ENCODE measurements at regions not wholly inside any gene's neighbourhood (a gene's known extent, or its start where the extent isn't known, plus 50 kb on each side); places are given as distances from the start of the nearest gene placed in this dataset.
"Not testable (repeated sequence)": the region's sequence is repeated elsewhere in the genome, so short reads cannot be mapped to it uniquely, and the experiment has no call there.

DNA sequence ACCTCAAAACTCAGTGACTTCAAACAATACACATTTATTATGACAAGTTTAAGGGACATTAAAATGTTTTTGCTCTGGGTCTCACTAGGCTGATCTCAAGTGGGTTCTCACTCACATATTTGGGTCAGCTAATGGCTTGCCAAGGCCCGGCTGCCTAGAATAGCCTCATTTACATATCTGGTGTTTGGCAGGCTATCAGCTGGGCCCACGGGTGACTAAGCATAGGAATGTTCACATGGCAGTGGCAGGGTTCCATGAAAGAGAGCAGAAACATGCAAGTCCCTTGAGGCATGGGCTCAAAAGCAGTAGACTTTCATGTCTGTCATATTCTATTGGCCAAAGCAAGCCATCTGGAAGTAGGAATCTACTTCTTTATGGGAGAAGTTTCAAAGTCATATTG, 492.6 kb downstream of the KCNT2 start:
- H3K4me3 ChIP-seq (ENCODE audit: low read depth, low read length): no peak overlapping the region
- TF ChIP-seq, protein P1, sequence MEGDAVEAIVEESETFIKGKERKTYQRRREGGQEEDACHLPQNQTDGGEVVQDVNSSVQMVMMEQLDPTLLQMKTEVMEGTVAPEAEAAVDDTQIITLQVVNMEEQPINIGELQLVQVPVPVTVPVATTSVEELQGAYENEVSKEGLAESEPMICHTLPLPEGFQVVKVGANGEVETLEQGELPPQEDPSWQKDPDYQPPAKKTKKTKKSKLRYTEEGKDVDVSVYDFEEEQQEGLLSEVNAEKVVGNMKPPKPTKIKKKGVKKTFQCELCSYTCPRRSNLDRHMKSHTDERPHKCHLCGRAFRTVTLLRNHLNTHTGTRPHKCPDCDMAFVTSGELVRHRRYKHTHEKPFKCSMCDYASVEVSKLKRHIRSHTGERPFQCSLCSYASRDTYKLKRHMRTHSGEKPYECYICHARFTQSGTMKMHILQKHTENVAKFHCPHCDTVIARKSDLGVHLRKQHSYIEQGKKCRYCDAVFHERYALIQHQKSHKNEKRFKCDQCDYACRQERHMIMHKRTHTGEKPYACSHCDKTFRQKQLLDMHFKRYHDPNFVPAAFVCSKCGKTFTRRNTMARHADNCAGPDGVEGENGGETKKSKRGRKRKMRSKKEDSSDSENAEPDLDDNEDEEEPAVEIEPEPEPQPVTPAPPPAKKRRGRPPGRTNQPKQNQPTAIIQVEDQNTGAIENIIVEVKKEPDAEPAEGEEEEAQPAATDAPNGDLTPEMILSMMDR (IDR thresholded peaks at IDR 0.05; ENCODE audit: insufficient read depth, low read depth, low read length, missing control alignments): no peak
- DNase-seq (ENCODE audit: low read depth): no peak

DNA sequence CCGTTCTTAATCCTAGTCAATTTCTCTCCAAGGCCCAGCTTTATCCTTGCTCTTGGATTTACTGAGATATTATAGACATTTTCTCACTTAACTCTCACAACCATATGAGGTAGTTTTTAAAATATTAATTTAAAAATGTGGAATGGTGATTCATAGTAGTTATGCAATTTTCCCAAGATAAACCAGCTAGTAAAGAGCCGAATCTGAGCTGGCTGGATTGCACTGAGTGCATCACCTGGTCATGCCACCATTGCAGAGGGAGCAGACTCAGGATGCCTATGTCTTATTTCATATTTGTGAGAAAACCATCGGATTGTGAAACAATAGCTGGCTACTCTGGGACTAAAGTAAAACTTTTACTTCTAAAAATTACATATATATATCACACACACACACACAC, 494.0 kb downstream of the KCNT2 start:
- H3K4me3 ChIP-seq (ENCODE audit: low read depth, low read length): no peak overlapping the region
- TF ChIP-seq, protein P1 (IDR thresholded peaks at IDR 0.05; ENCODE audit: insufficient read depth, low read depth, low read length, missing control alignments): no peak
- DNase-seq (ENCODE audit: low read depth): no peak

DNA sequence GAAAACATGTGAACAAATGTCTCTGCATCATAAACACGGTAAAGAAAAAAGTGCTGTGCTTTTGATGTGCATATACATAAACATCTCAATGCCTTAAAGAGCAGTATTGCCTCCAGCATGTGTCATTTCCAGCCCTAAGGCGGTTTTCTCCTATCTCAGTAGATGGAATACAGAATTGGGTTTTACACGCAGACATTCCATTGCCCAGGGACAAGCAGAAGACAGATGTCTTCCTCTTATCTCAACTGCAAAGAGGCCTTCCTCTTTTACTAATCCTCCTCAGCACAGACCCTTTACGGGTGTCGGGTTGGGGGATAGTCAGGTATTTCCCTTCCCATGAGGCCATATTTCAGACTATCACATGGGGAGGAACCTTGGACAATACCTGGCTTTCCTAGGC, 499.2 kb downstream of the KCNT2 start:
- not testable (repeated sequence) for H3K4me3 ChIP-seq (ENCODE audit: low read depth, low read length); DNase-seq (ENCODE audit: low read depth)

DNA sequence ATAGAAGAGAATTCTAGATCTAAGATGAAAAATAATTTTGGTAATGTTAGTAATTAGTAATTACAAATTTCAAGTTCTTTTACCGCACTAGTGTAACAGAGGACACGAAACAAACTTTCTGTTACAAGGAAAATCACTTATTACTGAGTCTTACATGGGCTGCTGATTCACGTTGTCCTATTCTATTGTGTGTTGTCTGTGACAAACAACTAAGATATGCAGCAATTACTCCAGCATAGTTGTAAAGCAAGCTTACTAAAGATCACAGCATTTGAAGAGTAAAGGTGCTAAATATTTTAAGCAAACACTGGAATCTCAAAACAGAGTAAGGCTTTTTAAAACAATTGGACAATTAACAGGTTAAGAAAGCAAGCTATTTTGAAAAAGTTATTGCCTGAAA, 502.3 kb downstream of the KCNT2 start:
- TF ChIP-seq, protein P1 (IDR thresholded peaks at IDR 0.05; ENCODE audit: insufficient read depth, low read depth, low read length, missing control alignments): no peak
- no peak for DNase-seq (ENCODE audit: low read depth)
- no peak overlapping the region for H3K4me3 ChIP-seq (ENCODE audit: low read depth, low read length)

DNA sequence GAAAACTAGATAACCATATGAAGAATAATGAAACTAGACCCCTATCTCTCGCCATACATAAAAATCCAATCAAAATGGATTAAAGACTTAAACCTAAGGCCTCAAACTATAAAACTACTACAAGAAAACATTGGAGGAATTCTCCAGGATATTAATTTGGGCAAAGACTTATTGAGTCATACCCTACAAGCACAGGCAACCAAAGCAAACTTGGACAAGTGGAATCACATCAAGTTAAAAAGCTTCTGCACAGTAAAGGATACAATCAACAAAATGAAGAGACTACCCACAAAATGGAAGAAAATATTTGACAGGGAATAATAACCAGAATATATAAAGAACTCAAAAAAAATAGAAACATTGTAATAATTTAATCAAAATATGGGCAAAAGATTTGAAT, 505.4 kb downstream of the KCNT2 start:
- TF ChIP-seq, protein P1 (IDR thresholded peaks at IDR 0.05; ENCODE audit: insufficient read depth, low read depth, low read length, missing control alignments): no peak
- DNase-seq (ENCODE audit: low read depth): no peak
- H3K4me3 ChIP-seq (ENCODE audit: low read depth, low read length): no peak overlapping the region

DNA sequence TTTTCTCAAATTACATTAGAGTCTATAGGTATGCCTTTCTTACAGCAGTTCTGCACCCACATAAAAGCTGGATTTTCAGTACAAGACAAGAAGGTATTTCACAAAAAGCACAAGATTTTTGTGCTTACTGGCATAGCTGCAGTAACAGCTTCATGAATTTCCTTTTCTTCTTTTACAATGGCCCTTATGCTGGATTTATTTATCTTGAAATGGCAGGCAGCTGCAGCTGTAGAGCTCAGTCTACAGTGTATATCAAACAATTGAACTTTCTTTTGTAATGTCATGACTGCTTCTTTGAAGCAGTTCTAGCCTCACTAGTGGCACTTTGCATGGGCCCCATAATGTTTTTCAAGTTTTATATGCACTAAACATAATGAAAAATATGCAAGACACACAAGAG, 510.2 kb downstream of the KCNT2 start:
- TF ChIP-seq, protein P1 (IDR thresholded peaks at IDR 0.05; ENCODE audit: insufficient read depth, low read depth, low read length, missing control alignments): no peak
- no peak for DNase-seq (ENCODE audit: low read depth)
- no peak overlapping the region for H3K4me3 ChIP-seq (ENCODE audit: low read depth, low read length)

DNA sequence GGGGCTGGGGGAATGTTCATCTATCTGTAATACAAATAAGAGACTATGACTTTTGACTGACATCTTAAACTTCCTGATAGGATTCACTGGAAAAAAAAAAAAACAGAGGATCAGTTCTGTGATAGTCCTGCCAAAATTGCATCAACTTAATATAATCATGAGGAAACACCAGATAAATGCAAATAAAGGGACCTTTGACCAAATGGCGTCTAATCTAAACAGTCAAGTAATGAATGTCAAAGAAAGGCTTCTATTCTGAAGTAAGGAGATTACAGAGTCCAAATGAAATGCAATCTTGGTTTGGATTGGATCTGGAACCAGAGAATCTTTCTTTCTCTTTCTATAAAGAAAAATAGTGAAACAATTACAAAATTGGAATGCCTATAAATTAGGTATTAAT, 513.4 kb downstream of the KCNT2 start:
- no peak overlapping the region for H3K4me3 ChIP-seq (ENCODE audit: low read depth, low read length)
- no peak for DNase-seq (ENCODE audit: low read depth)
- TF ChIP-seq, protein P1 (IDR thresholded peaks at IDR 0.05; ENCODE audit: insufficient read depth, low read depth, low read length, missing control alignments): no peak
